ENCODE measurements at regions not wholly inside any gene's neighbourhood (a gene's known extent, or its start where the extent isn't known, plus 50 kb on each side); places are given as distances from the start of the nearest gene placed in this dataset.

- Histone ChIP-seq H3K4me3 (ENCODE audit: low read length) (no peak overlapping the region), H3K4me1 (ENCODE audit: control insufficient read depth, insufficient read depth, low read length) (no peaks in the 10 kb centered on the region), H3K9ac (ENCODE audit: low read length) (no peak overlapping the region), H3K27me3 (ENCODE audit: control insufficient read depth, insufficient read depth, low read length) (no peaks in the 10 kb centered on the region), H3K27ac (ENCODE audit: low read depth, low read length) (no peak overlapping the region), H3K36me3 (ENCODE audit: control insufficient read depth, insufficient read depth, low read length) (no peaks in the 10 kb centered on the region)
Observed at GRCh38 chr2:240340361-240340761, 95.1 kb upstream of the GPC1 start.

- no peaks in the 10 kb centered on the region for H3K36me3 ChIP-seq (ENCODE audit: control insufficient read depth, insufficient read depth, low read length)
- no peak overlapping the region for H3K9ac ChIP-seq (ENCODE audit: low read length)
- H3K4me1 ChIP-seq (ENCODE audit: control insufficient read depth, insufficient read depth, low read length): no peaks in the 10 kb centered on the region
- no peak overlapping the region for H3K4me3 ChIP-seq (ENCODE audit: low read length)
- no peaks in the 10 kb centered on the region for H3K27me3 ChIP-seq (ENCODE audit: control insufficient read depth, insufficient read depth, low read length)
- no peak overlapping the region for H3K27ac ChIP-seq (ENCODE audit: low read depth, low read length)
Observed at GRCh38 chr2:240341064-240341463, 94.4 kb upstream of the GPC1 start.

- no peaks in the 10 kb centered on the region for H3K27me3 ChIP-seq (ENCODE audit: control insufficient read depth, insufficient read depth, low read length)
- H3K4me1 ChIP-seq (ENCODE audit: control insufficient read depth, insufficient read depth, low read length): no peaks in the 10 kb centered on the region
- no peak overlapping the region for H3K27ac ChIP-seq (ENCODE audit: low read depth, low read length)
- no peaks in the 10 kb centered on the region for H3K36me3 ChIP-seq (ENCODE audit: control insufficient read depth, insufficient read depth, low read length)
- H3K4me3 ChIP-seq (ENCODE audit: low read length): no peak overlapping the region
- no peak overlapping the region for H3K9ac ChIP-seq (ENCODE audit: low read length)
Observed at GRCh38 chr2:240343548-240343947, 91.9 kb upstream of the GPC1 start.

GRCh38 chr2:240344904-240345303 is 90.6 kb upstream of the GPC1 start:
- no peaks in the 10 kb centered on the region for H3K27me3 ChIP-seq (ENCODE audit: control insufficient read depth, insufficient read depth, low read length)
- H3K4me1 ChIP-seq (ENCODE audit: control insufficient read depth, insufficient read depth, low read length): no peaks in the 10 kb centered on the region
- no peak overlapping the region for H3K4me3 ChIP-seq (ENCODE audit: low read length)
- no peak overlapping the region for H3K27ac ChIP-seq (ENCODE audit: low read depth, low read length)
- H3K9ac ChIP-seq (ENCODE audit: low read length): no peak overlapping the region
- H3K36me3 ChIP-seq (ENCODE audit: control insufficient read depth, insufficient read depth, low read length): no peaks in the 10 kb centered on the region

- Histone ChIP-seq H3K27ac (ENCODE audit: low read depth, low read length) (no peak overlapping the region), H3K27me3 (ENCODE audit: control insufficient read depth, insufficient read depth, low read length) (no peaks in the 10 kb centered on the region), H3K9ac (ENCODE audit: low read length) (no peak overlapping the region), H3K36me3 (ENCODE audit: control insufficient read depth, insufficient read depth, low read length) (no peaks in the 10 kb centered on the region), H3K4me1 (ENCODE audit: control insufficient read depth, insufficient read depth, low read length) (peaks cover 6% of the 10 kb centered on the region), H3K4me3 (ENCODE audit: low read length) (no peak overlapping the region)
Observed at GRCh38 chr2:240346015-240346752, 89.3 kb upstream of the GPC1 start.

- H3K4me3 ChIP-seq (ENCODE audit: low read length): no peak overlapping the region
- H3K36me3 ChIP-seq (ENCODE audit: control insufficient read depth, insufficient read depth, low read length): no peaks in the 10 kb centered on the region
- no peaks in the 10 kb centered on the region for H3K27me3 ChIP-seq (ENCODE audit: control insufficient read depth, insufficient read depth, low read length)
- peaks cover 12% of the 10 kb centered on the region for H3K4me1 ChIP-seq (ENCODE audit: control insufficient read depth, insufficient read depth, low read length)
- H3K27ac ChIP-seq (ENCODE audit: low read depth, low read length): no peak overlapping the region
- H3K9ac ChIP-seq (ENCODE audit: low read length): no peak overlapping the region
Observed at GRCh38 chr2:240346753-240347372, 88.6 kb upstream of the GPC1 start.

- Histone ChIP-seq H3K27me3 (ENCODE audit: control insufficient read depth, insufficient read depth, low read length) (no peaks in the 10 kb centered on the region), H3K4me1 (ENCODE audit: control insufficient read depth, insufficient read depth, low read length) (peaks cover 15% of the 10 kb centered on the region), H3K27ac (ENCODE audit: low read depth, low read length) (no peak overlapping the region), H3K4me3 (ENCODE audit: low read length) (no peak overlapping the region), H3K36me3 (ENCODE audit: control insufficient read depth, insufficient read depth, low read length) (no peaks in the 10 kb centered on the region), H3K9ac (ENCODE audit: low read length) (no peak overlapping the region)
Observed at GRCh38 chr2:240347373-240347940, 88.0 kb upstream of the GPC1 start.

- peaks cover 15% of the 10 kb centered on the region for H3K4me1 ChIP-seq (ENCODE audit: control insufficient read depth, insufficient read depth, low read length)
- no peak overlapping the region for H3K27ac ChIP-seq (ENCODE audit: low read depth, low read length)
- no peaks in the 10 kb centered on the region for H3K27me3 ChIP-seq (ENCODE audit: control insufficient read depth, insufficient read depth, low read length)
- H3K4me3 ChIP-seq (ENCODE audit: low read length): no peak overlapping the region
- H3K36me3 ChIP-seq (ENCODE audit: control insufficient read depth, insufficient read depth, low read length): no peaks in the 10 kb centered on the region
- H3K9ac ChIP-seq (ENCODE audit: low read length): no peak overlapping the region
Observed at GRCh38 chr2:240347949-240348500, 87.4 kb upstream of the GPC1 start.

GRCh38 chr2:240348522-240348921 is 86.9 kb upstream of the GPC1 start:
- no peak overlapping the region for H3K4me3 ChIP-seq (ENCODE audit: low read length)
- H3K36me3 ChIP-seq (ENCODE audit: control insufficient read depth, insufficient read depth, low read length): no peaks in the 10 kb centered on the region
- no peak overlapping the region for H3K27ac ChIP-seq (ENCODE audit: low read depth, low read length)
- peaks cover 15% of the 10 kb centered on the region for H3K4me1 ChIP-seq (ENCODE audit: control insufficient read depth, insufficient read depth, low read length)
- no peak overlapping the region for H3K9ac ChIP-seq (ENCODE audit: low read length)
- no peaks in the 10 kb centered on the region for H3K27me3 ChIP-seq (ENCODE audit: control insufficient read depth, insufficient read depth, low read length)

- Histone ChIP-seq H3K27me3 (ENCODE audit: control insufficient read depth, insufficient read depth, low read length) (no peaks in the 10 kb centered on the region), H3K36me3 (ENCODE audit: control insufficient read depth, insufficient read depth, low read length) (no peaks in the 10 kb centered on the region), H3K4me3 (ENCODE audit: low read length) (no peak overlapping the region), H3K27ac (ENCODE audit: low read depth, low read length) (no peak overlapping the region), H3K4me1 (ENCODE audit: control insufficient read depth, insufficient read depth, low read length) (peaks cover 15% of the 10 kb centered on the region), H3K9ac (ENCODE audit: low read length) (no peak overlapping the region)
Observed at GRCh38 chr2:240349133-240350005, 86.1 kb upstream of the GPC1 start.

- Histone ChIP-seq H3K4me1 (ENCODE audit: control insufficient read depth, insufficient read depth, low read length) (peaks cover 15% of the 10 kb centered on the region), H3K27ac (ENCODE audit: low read depth, low read length) (no peak overlapping the region), H3K36me3 (ENCODE audit: control insufficient read depth, insufficient read depth, low read length) (no peaks in the 10 kb centered on the region)
Observed at GRCh38 chr2:240350006-240350355, 85.5 kb upstream of the GPC1 start.

GRCh38 chr2:240350696-240351087 is 84.8 kb upstream of the GPC1 start:
- H3K27ac ChIP-seq (ENCODE audit: low read depth, low read length): no peak overlapping the region
- no peaks in the 10 kb centered on the region for H3K36me3 ChIP-seq (ENCODE audit: control insufficient read depth, insufficient read depth, low read length)
- no peak overlapping the region for H3K4me3 ChIP-seq (ENCODE audit: low read length)
- no peak overlapping the region for H3K9ac ChIP-seq (ENCODE audit: low read length)
- H3K27me3 ChIP-seq (ENCODE audit: control insufficient read depth, insufficient read depth, low read length): no peaks in the 10 kb centered on the region
- peaks cover 15% of the 10 kb centered on the region for H3K4me1 ChIP-seq (ENCODE audit: control insufficient read depth, insufficient read depth, low read length)

More at GRCh38 chr2:240350006-240350355, 85.5 kb upstream of the GPC1 start:
- Histone ChIP-seq H3K4me3 (ENCODE audit: low read length) (no peak overlapping the region), H3K9ac (ENCODE audit: low read length) (no peak overlapping the region), H3K27me3 (ENCODE audit: control insufficient read depth, insufficient read depth, low read length) (no peaks in the 10 kb centered on the region)

Data from rectal smooth muscle tissue (tissue), 1 donor.